GM19463 (cell line): ENCODE measurements at regions not wholly inside any gene's neighbourhood (a gene's known extent, or its start where the extent isn't known, plus 50 kb on each side); places are given as distances from the start of the nearest gene placed in this dataset.
"Not testable (repeated sequence)": the region's sequence is repeated elsewhere in the genome, so short reads cannot be mapped to it uniquely, and the experiment has no call there.

ENCODE experiments used
- ATAC-seq: cut with Tn5 transposase; IDR thresholded peaks from one replicate; pipeline ENCODE4 v1.9.1; 2021; ENCODE audit warnings: mild to moderate bottlenecking, moderate library complexity; ENCODE audit not compliant: unreplicated experiment

GRCh38 chr5:143541943-143542797, 138.7 kb upstream of the NR3C1 start:
- ATAC-seq, result no peak

DNA sequence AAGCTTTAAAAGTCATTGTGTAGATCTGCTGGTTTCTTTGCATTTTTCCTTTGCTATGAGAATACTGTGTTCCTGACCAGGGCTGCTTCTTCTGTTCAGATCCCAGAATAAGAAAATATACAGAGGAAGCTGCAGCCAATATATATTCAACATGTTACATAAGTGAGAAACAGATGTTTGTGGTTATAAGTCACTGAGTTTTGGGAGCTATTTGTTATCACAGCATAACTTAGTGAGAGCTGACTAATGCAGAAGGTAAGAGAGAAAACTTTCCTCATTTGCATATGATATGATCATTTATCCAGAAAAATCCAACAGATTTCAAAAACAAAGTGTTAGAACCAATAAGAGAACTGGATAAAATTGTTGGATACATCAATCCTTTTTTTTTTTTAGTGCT, 136.3 kb upstream of the NR3C1 start:
- no peak for ATAC-seq

- no peak for ATAC-seq
Observed at GRCh38 chr5:143537056-143537455, 133.6 kb upstream of the NR3C1 start.

DNA sequence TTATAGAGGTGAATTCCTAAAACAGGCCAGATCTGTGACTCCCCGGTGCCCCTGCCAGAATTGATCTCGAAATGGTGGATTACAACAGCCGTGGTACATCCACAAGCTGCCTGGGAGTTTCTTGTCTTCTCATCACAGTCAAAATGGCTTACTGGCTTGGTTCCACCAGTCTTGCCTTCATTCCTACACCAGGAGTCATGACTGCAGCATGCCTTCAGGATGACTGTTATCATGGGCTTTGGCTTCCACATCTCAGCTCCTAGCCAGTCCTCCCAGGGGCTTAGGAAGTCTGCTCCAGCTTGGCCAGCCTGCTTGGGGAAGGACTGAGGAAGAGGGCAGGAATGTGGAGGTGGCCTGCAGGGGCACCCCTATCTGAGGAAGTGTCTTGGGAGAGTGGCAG, 132.9 kb upstream of the NR3C1 start:
- no peak for ATAC-seq

GRCh38 chr5:143534761-143535154, 131.3 kb upstream of the NR3C1 start:
- ATAC-seq, result no peak

DNA sequence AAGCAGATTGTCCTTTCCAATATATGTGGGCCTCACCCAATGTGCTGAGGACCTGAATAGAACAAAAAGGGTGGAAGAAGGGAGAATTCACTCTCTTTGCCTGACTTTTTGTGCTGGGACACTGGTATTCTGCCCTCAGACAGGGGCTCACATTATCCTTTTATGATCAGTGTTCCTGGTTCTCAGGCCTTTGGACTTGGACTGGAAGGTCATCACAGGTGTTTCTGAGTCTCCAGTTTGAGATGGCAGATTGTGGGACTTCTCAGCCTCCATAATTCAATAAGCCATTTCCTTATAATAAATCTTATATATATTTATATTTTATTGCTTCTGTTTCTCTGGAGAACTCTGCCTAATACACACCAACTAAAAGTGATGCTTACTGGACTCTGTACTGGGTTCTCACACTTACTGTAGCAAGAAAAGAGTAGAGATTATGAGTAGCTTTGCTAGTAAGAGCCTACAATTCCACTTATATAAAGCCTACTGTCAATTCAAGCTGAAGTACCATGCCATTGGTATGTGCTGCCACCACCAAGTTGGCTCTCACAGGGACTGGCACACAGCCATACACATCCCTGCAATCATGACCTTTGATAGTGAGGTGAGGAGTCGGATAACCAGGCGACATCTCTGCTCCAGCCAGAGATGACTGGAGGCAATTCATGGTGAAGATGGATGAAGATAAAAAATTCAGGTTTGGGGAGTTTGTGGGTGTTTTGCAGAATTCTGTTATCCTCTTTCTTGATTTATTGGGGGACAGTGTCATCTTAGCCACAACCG, 130.7 kb upstream of the NR3C1 start:
- no peak for ATAC-seq

GRCh38 chr5:143533475-143533874, 130.0 kb upstream of the NR3C1 start:
- no peak for ATAC-seq

DNA sequence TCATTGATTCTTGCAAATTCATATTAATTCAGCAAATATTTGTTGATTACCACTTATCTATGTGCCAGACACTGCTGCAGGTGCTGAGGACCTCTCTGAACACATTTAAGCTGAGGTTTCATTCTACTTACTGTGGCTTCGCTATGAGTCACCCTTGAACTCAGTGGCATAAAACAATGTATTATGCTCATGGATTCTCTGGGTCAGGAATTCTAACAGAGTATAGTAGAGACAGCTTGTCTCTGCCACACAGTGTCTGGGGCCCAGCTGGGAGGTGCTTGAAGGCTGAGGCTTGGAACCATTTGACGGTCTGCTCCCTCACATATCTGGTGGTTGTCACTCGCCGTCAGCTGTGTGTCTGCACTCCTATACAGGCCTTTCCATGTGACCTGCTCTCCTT, 124.3 kb upstream of the NR3C1 start:
- ATAC-seq, result no peak

DNA sequence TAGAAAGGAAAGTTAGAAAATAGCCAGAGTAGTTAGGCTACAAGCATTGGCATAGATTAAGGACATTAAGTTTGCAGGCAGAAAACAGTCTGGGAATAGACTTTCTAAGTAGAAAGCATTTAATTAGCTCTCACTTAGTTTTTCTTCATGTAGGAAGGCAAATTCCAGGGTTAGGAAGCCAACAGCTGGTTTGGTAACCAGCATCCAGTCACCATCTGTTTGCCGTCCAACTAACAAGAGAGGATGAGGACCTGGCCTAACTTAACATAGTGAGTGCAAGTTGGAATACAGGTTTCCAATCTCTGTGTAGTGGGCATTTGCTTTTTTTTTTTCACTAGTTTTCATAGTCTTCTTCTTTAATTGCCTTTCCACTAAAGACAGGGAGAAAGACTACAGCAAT, 121.7 kb upstream of the NR3C1 start:
- ATAC-seq, result no peak

DNA sequence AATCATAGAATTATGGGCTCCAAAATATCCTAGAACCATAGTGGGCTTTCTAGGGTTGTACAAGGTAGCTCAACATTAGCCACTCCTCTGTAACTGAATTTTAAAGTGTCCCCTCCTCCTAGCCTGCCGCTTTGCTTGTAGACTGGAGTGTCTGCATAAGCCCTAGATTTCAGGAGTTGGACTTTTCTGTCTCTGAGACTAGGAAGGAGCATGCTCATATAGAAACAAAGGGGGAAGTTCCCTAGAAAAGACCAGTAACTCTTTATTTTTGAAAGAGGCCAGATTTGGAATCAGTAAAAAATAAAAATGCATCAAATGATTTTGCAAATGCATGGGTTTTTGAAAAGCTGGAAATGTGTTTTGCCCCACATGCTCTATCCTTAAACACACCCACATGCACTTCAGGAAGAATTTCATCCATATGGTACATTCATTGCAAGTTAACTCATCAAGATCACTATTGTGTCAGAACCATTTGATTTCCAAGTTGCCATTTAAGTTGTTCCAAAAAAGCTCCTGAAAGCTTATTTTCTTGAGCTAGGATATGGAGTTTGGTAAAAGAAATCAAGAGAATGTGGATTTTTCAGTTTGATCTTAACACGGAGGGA, 121.0 kb upstream of the NR3C1 start:
- no peak for ATAC-seq

DNA sequence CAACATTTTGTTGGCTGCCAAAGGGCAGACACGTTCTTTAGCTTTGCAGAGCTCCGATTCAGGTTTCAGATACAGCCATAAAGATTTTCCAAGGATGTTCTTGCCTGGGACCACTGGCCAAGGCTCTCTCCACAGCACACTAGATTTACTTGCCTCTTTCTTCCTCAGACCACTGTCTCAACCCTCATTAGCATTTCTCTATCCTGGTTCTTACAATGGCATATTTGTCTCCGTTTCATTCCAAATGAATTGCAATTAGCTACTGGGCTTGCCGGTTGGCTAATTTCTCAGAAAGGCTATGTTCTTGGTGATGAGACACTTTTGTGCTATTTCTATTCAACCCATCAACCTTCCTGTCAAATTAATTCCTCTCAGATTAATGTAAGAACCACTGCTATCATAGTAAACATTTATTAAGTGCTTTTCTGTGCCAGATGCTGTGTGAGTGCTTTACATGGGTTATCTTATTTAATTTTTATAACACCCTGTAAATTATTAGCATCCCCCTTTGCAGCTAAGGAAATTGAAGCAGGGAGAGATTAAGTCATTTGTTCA, 118.4 kb upstream of the NR3C1 start:
- no peak for ATAC-seq

GRCh38 chr5:143521141-143521540, 117.7 kb upstream of the NR3C1 start:
- ATAC-seq, result no peak

DNA sequence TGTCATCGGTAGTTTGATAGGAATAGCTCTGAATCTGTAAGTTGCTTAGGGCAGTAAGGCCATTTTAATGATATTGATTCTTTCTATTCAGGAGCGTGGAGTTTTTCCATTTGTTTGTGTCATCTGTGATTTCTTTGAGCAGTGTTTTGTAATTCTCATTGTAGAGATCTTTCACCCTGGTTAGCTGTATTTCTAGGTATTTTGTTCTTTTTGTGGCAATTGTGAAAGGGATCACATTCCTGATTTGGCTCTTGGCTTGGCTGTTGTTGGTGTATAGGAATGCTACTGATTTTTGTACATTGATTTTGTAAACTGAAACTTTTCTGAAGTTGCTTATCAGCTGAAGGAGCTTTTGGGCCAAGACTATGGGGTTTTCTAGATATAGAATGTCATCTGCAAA, 115.7 kb upstream of the NR3C1 start:
- not testable (repeated sequence) for ATAC-seq

DNA sequence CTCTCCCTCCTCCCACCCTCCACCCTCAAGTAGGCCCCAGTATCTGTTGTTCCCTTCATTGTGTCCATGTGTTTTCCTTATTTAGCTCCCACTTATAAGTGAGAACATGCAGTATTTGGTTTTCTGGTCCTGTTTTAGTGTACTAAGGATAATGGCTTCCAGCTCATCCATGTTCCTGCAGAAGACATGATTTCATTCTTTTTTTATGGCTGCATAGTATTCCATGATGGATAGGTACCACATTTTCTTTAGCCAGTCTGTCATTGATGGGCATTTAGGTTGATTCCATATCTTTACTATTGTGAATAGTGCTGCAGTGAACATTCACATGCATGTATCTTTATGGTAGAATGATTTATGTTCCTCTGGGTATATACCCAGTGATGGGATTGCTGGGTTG, 114.3 kb upstream of the NR3C1 start:
- not testable (repeated sequence) for ATAC-seq

DNA sequence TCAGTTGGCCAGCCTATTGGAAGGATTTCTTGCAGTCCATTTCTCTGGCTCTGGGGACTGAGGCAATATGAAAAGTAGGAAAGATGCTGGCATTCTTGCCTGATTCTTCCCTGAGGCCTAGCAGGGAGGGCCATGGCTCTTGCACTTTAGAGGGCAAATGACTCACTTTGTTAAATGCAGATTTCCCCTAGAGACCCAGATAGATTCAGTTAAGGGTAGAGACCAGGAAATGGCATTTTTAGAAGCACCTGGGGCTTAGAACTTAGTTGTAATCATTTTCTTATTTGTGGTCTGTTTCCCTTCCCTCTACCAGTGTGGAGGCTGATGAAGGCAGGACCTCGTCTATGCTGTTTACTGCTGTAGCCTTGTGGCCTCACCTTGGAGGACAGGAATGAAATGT, 112.8 kb upstream of the NR3C1 start:
- peak; percentile 39 for ATAC-seq

- peak; percentile 27 for ATAC-seq
Observed at GRCh38 chr5:143515829-143516228, 112.3 kb upstream of the NR3C1 start.

DNA sequence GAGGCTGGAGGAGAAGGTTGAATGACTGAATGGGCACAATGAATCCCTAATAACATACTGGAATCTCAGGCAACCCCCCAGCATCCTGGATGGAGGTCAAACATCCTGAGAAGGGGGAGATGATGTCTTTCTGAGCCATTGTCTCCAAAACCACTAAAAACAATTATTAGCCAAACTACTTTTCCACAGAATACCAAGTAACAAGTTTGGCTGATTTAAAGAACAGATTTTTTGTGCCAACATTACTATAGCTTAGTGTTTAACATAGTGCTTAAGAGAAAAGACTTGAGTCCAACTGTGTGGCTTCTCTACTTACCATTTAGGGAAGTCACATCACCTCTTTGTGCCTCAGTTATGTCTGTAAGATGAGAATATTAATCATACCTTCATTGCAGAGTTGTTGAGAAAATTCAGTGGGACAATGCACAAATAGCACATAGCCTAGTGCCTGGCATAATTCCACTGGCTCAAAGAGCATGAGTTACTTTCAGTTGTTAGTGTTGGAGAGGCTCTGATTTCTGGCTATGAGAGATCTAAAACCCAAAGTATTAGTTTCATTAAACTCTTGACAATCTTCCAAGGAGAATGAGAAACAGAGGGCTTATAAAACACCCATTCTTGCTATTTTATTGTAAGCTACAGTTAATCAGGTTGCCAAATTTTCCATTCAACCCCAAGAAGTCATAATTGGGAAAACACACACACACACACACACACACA, 111.3 kb upstream of the NR3C1 start:
- ATAC-seq, result no peak

- ATAC-seq, result no peak
Observed at GRCh38 chr5:143513720-143514119, 110.2 kb upstream of the NR3C1 start.

DNA sequence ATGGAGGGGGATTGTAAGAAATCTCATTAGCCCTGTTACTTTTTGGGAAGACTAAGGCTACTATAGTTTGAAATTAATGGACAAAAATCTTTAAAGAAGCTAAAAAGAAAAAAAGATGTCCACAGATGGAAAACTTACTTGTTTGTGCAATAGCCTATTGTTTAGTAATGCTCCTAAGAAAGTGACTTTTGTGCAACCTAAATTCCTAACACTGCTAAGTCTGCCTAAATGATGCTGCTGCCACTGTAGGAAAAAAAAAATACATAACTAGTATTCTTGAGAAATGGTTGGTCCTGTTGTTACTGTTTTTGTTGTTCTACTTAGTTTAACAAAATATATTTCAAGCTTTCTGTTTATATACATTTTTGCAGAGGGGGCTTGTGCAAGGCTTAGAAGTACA, 108.2 kb upstream of the NR3C1 start:
- no peak for ATAC-seq

DNA sequence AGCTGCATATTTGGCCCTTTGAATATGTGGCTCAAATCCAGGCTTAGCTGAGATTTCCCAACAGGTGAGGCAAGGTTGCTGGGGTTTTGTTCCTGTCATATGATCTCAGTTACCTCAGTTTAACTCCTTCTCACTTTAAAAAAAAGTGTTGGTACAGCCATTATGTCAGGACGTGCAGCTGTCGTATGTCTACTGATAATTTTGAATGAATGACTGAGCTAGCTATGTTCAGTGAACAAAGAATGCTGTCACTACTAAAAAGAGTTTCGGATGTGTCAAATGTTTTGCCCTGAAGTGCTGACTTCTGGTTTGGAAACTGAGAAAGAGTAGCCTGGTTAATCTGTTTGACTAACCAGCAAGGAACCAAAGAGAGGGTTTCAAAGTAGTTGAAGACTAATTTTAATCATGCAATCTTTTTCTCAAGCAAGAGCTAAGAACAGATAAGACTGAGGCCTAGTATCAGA, 106.3 kb upstream of the NR3C1 start:
- peak; percentile 92 for ATAC-seq
